HepG2 (cell line): ENCODE measurements at regions not wholly inside any gene's neighbourhood (a gene's known extent, or its start where the extent isn't known, plus 50 kb on each side); places are given as distances from the start of the nearest gene placed in this dataset.

Source experiments
- AGO1 ChIP-seq: fragments of 200-400 bp; formaldehyde crosslinking; IDR thresholded peaks from 2 replicates; pipeline ENCODE4 v1.6.1; 2017; ENCODE audit warnings: mild to moderate bottlenecking, low read depth, low read length, moderate library complexity; ENCODE audit not compliant: poor library complexity, severe bottlenecking
- CHD2 ChIP-seq: IDR thresholded peaks from 2 replicates; pipeline ENCODE4 v1.6.1; 2011; ENCODE audit warnings: low read depth, low read length, improper control_type of control experiment
- EZH2 ChIP-seq: conservative IDR thresholded peaks from 2 replicates; pipeline ENCODE4 v1.6.1; 2012; ENCODE audit warnings: mild to moderate bottlenecking, low read depth, low read length, moderate library complexity
- FOXO1 ChIP-seq: sonication (generic); formaldehyde crosslinking; IDR thresholded peaks from 2 replicates; pipeline ENCODE4 v1.4.0; 2020; ENCODE audit warnings: missing genetic modification reagents
- KDM2A ChIP-seq: sonication (generic); formaldehyde crosslinking; IDR thresholded peaks from 2 replicates; pipeline ENCODE4 v1.4.0; 2020; ENCODE audit warnings: low read depth, missing genetic modification reagents, borderline replicate concordance
- MXI1 ChIP-seq: IDR thresholded peaks from 3 replicates; pipeline ENCODE4 v1.6.1; 2012; ENCODE audit warnings: low read depth, low read length, inconsistent platforms, borderline replicate concordance
- ZNF143 ChIP-seq: sonication (generic); formaldehyde crosslinking; IDR thresholded peaks from 2 replicates; pipeline ENCODE4 v1.4.0; 2020; ENCODE audit warnings: missing genetic modification reagents

DNA sequence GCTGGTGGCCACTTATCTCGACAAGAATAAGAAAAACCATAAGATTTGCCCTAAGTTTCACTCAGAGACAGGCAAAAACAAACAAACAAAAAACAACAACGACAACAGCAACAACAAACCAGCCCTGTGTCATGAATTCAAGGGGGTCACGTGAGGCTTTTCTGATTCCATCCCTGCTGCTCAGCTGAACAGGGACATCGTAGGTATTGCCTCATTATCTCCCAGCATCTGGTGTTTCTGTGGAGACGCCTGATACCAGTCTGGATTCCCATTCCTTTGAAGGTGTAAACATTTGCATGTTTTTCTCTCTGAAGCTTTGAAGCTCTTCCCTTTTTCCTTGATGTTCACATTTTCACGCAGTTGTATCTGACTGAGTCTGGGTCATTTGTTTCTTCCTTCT lies 117.4 kb downstream of the KCNF1 start:
- TF ChIP-seq EZH2 (no peak), CHD2 (no peak), FOXO1 (CRISPR knock-in tag) (no peak), MXI1 (no peak), KDM2A (no peak), AGO1 (no peak), ZNF143 (no peak)
